ENCODE measurements at regions not wholly inside any gene's neighbourhood (a gene's known extent, or its start where the extent isn't known, plus 50 kb on each side); places are given as distances from the start of the nearest gene placed in this dataset.
A peak's percentile ranks its signal among the peaks of the same experiment; 100 is the strongest.

GRCh38 chr2:72011370-72011689 lies 136.3 kb downstream of the CYP26B1 start:
- Histone ChIP-seq H3K36me3 (replicated peaks in 1 of 2; ENCODE audit: control insufficient read depth in 1 of 2, insufficient read depth in 2 of 2, low read length in 1 of 2) (no peaks in the 10 kb centered on the region), H3F3A (replicated peaks; ENCODE audit: insufficient read depth) (no peaks in the 10 kb centered on the region), H4K20me1 (ENCODE audit: insufficient read depth) (no peaks in the 10 kb centered on the region), H3K9me2 (no peaks in the 10 kb centered on the region), H3K4me1 (ENCODE audit: control insufficient read depth in 1 of 2, insufficient read depth in 2 of 2, low read depth in 1 of 2, low read length in 1 of 2) (peaks cover 0 to 6% of the 10 kb centered on the region in 2 experiments; a peak in 1 of 4 replicates), H3K9me3 (no peaks in the 10 kb centered on the region), H3K4me2 (no peak overlapping the region), H2AFZ (ENCODE audit: low read depth) (no peak overlapping the region), H3K79me2 (ENCODE audit: insufficient read depth) (no peaks in the 10 kb centered on the region), H3K27ac (ENCODE audit: low read depth in 2 of 2, low read length in 1 of 2) (no peak overlapping the region), H3K27me3 (ENCODE audit: insufficient read depth) (no peaks in the 10 kb centered on the region), H3K4me3 (ENCODE audit: low read depth in 2 of 2, low read length in 1 of 2) (no peak overlapping the region), H3K9ac (no peak overlapping the region)
- TF ChIP-seq RXRA (IDR thresholded peaks at IDR 0.05; ENCODE audit: borderline replicate concordance, low read depth) (no peak), TEAD4 (IDR thresholded peaks at IDR 0.05; ENCODE audit: borderline replicate concordance, insufficient read depth) (no peak), RCOR1 (IDR thresholded peaks at IDR 0.05; ENCODE audit: low read length) (no peak), JUND (IDR thresholded peaks at IDR 0.05) (no peak), USF1 (IDR thresholded peaks at IDR 0.05; ENCODE audit: borderline replicate concordance, low read depth) (no peak), USF2 (IDR thresholded peaks at IDR 0.05; ENCODE audit: borderline replicate concordance, low read depth, low read length) (no peak), RAD21 (IDR thresholded peaks at IDR 0.05; ENCODE audit: low read length) (no peak)
- CTCF ChIA-PET: interaction anchor here (0.8 to 1.9 kb wide), 3 partner anchors 138 to 568 kb away, joined by 3 to 6 read pairs (median 3); no protein-coding TSS in a partner anchor
- 61% methylated on average over 3 of the region's 3 CpGs for WGBS (ENCODE audit: low lambda C conversion rate)
- POLR2A ChIA-PET: no interaction called here
- DNase-seq: no peak

DNA sequence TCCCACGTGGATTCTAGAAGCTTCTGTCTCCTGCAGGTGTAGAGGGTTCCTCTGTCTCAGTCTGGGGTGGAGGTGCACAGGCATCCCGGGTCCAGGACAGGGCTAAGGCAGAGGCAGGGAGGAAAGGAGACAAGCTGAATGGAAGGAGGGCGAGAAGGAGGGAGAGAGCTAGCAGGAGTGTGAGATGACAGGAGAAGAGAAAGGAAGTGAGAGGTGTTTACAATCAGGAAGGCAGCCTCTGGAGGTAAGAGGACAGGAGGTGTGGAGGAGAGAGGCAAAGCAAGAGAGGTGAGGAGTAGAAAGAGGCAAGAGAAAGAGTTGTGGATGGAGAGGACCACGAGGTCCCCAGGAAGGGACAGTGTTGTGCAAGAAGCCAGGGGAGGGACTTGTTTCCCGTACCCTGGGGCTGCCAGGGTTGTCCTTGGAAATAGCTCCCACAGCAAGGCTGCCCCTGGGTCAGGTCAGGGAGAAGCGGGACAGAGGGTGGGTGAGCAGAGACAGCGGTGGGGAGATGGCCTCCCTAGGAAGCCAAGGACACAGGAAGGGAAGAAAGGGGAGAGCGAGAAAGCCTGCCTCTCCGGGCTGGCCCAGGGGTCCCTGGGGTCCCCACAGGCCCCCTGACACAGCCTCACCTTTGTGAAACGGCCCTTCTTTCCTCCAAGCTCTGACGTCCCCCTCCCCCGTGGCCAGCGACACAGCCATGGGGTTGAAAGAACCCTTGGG lies 136.9 kb downstream of the CYP26B1 start:
- no peaks in the 10 kb centered on the region for H4K20me1 ChIP-seq (ENCODE audit: insufficient read depth)
- H3K4me2 ChIP-seq: no peak overlapping the region
- no peaks in the 10 kb centered on the region for H3K9me3 ChIP-seq
- H3K79me2 ChIP-seq (ENCODE audit: insufficient read depth): no peaks in the 10 kb centered on the region
- H3K27ac ChIP-seq (ENCODE audit: low read depth in 2 of 2, low read length in 1 of 2): no peak overlapping the region
- H3F3A ChIP-seq (replicated peaks; ENCODE audit: insufficient read depth): no peaks in the 10 kb centered on the region
- no peak overlapping the region for H3K4me3 ChIP-seq (ENCODE audit: low read depth in 2 of 2, low read length in 1 of 2)
- H3K27me3 ChIP-seq (ENCODE audit: insufficient read depth): no peaks in the 10 kb centered on the region
- H3K9ac ChIP-seq: no peak overlapping the region
- H3K9me2 ChIP-seq: no peaks in the 10 kb centered on the region
- H2AFZ ChIP-seq (ENCODE audit: low read depth): no peak overlapping the region
- DNase-seq: peak; percentile 2
- 45% methylated on average over 13 of the region's 13 CpGs for WGBS (ENCODE audit: low lambda C conversion rate)
- ChIA-PET POLR2A (no interaction called here), CTCF (interaction anchor here (0.8 to 1.9 kb wide), 2 partner anchors 139 to 569 kb away, joined by 3 to 6 read pairs; no protein-coding TSS in a partner anchor)
- TF ChIP-seq CTCF (IDR thresholded peaks at IDR 0.05) (no peak), FOXJ3 (CRISPR knock-in tag; IDR thresholded peaks at IDR 0.05) (no peak), TAF1 (IDR thresholded peaks at IDR 0.05; ENCODE audit: borderline replicate concordance, low read depth, low read length) (no peak), JUND (IDR thresholded peaks at IDR 0.05) (no peak)
- peaks cover 0 to 6% of the 10 kb centered on the region in 2 experiments; a peak in 1 of 4 replicates for H3K4me1 ChIP-seq (ENCODE audit: control insufficient read depth in 1 of 2, insufficient read depth in 2 of 2, low read depth in 1 of 2, low read length in 1 of 2)
- H3K36me3 ChIP-seq (replicated peaks in 1 of 2; ENCODE audit: control insufficient read depth in 1 of 2, insufficient read depth in 2 of 2, low read length in 1 of 2): no peaks in the 10 kb centered on the region

Data from SK-N-SH (cell line).